SK-N-SH treated with all-trans-retinoic acid at 6 μM for 48 hours (cell line): ENCODE measurements at regions not wholly inside any gene's neighbourhood (a gene's known extent, or its start where the extent isn't known, plus 50 kb on each side); places are given as distances from the start of the nearest gene placed in this dataset.
A peak's percentile ranks its signal among the peaks of the same experiment; 100 is the strongest.

Experiments used
- ATAC-seq: fragments of 200-7000 bp; cut with Tn5 transposase; 3 replicates; pipeline ENCODE4 v1.9.1; 2020; ENCODE audit warnings: mild to moderate bottlenecking, moderate library complexity
- ARNTL ChIP-seq: fragments of 450-650 bp; formaldehyde crosslinking; IDR thresholded peaks from 2 replicates; pipeline ENCODE4 v1.5.0; 2020; ENCODE audit warnings: low read depth, mild to moderate bottlenecking, moderate library complexity, borderline replicate concordance
- BACH2 ChIP-seq: fragments of 250-450 bp; sonication (Bioruptor Pico); IDR thresholded peaks from 2 replicates; pipeline ENCODE4 v1.9.0; 2021; ENCODE audit warnings: mild to moderate bottlenecking, borderline replicate concordance
- CSDC2 ChIP-seq: fragments of 250-450 bp; sonication (Bioruptor Pico); IDR thresholded peaks from 2 replicates; pipeline ENCODE4 v1.5.0; 2020; ENCODE audit warnings: mild to moderate bottlenecking, moderate library complexity
- CSRNP3 ChIP-seq: fragments of 250-450 bp; sonication (Bioruptor Pico); IDR thresholded peaks from 2 replicates; pipeline ENCODE4 v1.5.1; 2021; ENCODE audit warnings: mild to moderate bottlenecking, moderate library complexity
- ESRRG ChIP-seq: fragments of 250-450 bp; sonication (Bioruptor Pico); IDR thresholded peaks from 2 replicates; pipeline ENCODE4 v1.6.1; 2021; ENCODE audit warnings: mild to moderate bottlenecking
- GLIS3 ChIP-seq: fragments of 250-450 bp; sonication (Bioruptor Pico); IDR thresholded peaks from 2 replicates; pipeline ENCODE4 v1.5.0; 2020; ENCODE audit warnings: mild to moderate bottlenecking, moderate library complexity
- ISL1 ChIP-seq: fragments of 250-450 bp; sonication (Bioruptor Pico); IDR thresholded peaks from 2 replicates; pipeline ENCODE4 v2.1.2; 2022; ENCODE audit warnings: mild to moderate bottlenecking, moderate library complexity
- OSR1 ChIP-seq: fragments of 250-450 bp; sonication (Bioruptor Pico); IDR thresholded peaks from 2 replicates; pipeline ENCODE4 v1.8.0; 2022; ENCODE audit warnings: moderate library complexity, mild to moderate bottlenecking, inconsistent platforms
- PATZ1 ChIP-seq: fragments of 250-450 bp; sonication (Bioruptor Pico); IDR thresholded peaks from 2 replicates; pipeline ENCODE4 v1.8.0; 2020; ENCODE audit warnings: mild to moderate bottlenecking, moderate library complexity, borderline replicate concordance
- POU6F1 ChIP-seq: fragments of 250-450 bp; sonication (Bioruptor Pico); IDR thresholded peaks from 2 replicates; pipeline ENCODE4 v1.8.0; 2021; ENCODE audit warnings: low read depth, mild to moderate bottlenecking, moderate library complexity, borderline replicate concordance
- PPARA ChIP-seq: fragments of 250-450 bp; sonication (Bioruptor Pico); IDR thresholded peaks from 2 replicates; pipeline ENCODE4 v1.5.0; 2020; ENCODE audit warnings: mild to moderate bottlenecking, borderline replicate concordance
- RARB ChIP-seq: fragments of 250-450 bp; sonication (Bioruptor Pico); IDR thresholded peaks from 2 replicates; pipeline ENCODE4 v1.8.0; 2021; ENCODE audit warnings: mild to moderate bottlenecking, moderate library complexity
- SNAI2 ChIP-seq: fragments of 250-450 bp; sonication (Bioruptor Pico); IDR thresholded peaks from 2 replicates; pipeline ENCODE4 v1.5.0; 2020; ENCODE audit warnings: mild to moderate bottlenecking, moderate library complexity
- TOX ChIP-seq: fragments of 250-450 bp; sonication (Bioruptor Pico); IDR thresholded peaks from 2 replicates; pipeline ENCODE4 v1.8.0; 2021; ENCODE audit warnings: mild to moderate bottlenecking, moderate library complexity, borderline replicate concordance
- TSHZ2 ChIP-seq: fragments of 250-450 bp; sonication (Bioruptor Pico); IDR thresholded peaks from 2 replicates; pipeline ENCODE4 v1.5.0; 2020; ENCODE audit warnings: mild to moderate bottlenecking, moderate library complexity
- ZC3H10 ChIP-seq: fragments of 250-450 bp; sonication (Bioruptor Pico); IDR thresholded peaks from 2 replicates; pipeline ENCODE4 v1.5.1; 2021; ENCODE audit warnings: mild to moderate bottlenecking, moderate library complexity
- ZFP3 ChIP-seq: fragments of 250-450 bp; sonication (Bioruptor Pico); IDR thresholded peaks from 2 replicates; pipeline ENCODE4 v1.5.0; 2020; ENCODE audit warnings: mild to moderate bottlenecking, moderate library complexity
- ZFP30 ChIP-seq: fragments of 450-650 bp; formaldehyde crosslinking; IDR thresholded peaks from 2 replicates; pipeline ENCODE4 v1.5.0; 2022; ENCODE audit warnings: mild to moderate bottlenecking, moderate library complexity
- ZNF565 ChIP-seq: fragments of 450-650 bp; formaldehyde crosslinking; conservative IDR thresholded peaks from 2 replicates; pipeline ENCODE4 v1.5.0; 2020; ENCODE audit warnings: low read depth, mild to moderate bottlenecking, moderate library complexity
- ZNF8 ChIP-seq: fragments of 450-650 bp; formaldehyde crosslinking; IDR thresholded peaks from 2 replicates; pipeline ENCODE4 v1.5.0; 2020; ENCODE audit warnings: mild to moderate bottlenecking, moderate library complexity

GRCh38 chr6:12348530-12349511 lies 58.7 kb downstream of the EDN1 start:
- TF ChIP-seq POU6F1 (CRISPR knock-in tag) (no peak), ISL1 (CRISPR knock-in tag) (peak; percentile 37)
- peak; percentile 100 for ATAC-seq

- TF ChIP-seq PATZ1 (no peak), ZFP3 (CRISPR knock-in tag) (no peak), OSR1 (CRISPR knock-in tag) (no peak), GLIS3 (CRISPR knock-in tag) (no peak), RARB (CRISPR knock-in tag) (no peak), SNAI2 (CRISPR knock-in tag) (no peak), ZFP30 (no peak), CSDC2 (CRISPR knock-in tag) (no peak), PPARA (CRISPR knock-in tag) (no peak), TSHZ2 (CRISPR knock-in tag) (no peak), ESRRG (no peak), CSRNP3 (CRISPR knock-in tag) (no peak), ISL1 (CRISPR knock-in tag) (no peak), ARNTL (CRISPR knock-in tag) (no peak), TOX (CRISPR knock-in tag) (no peak), ZNF8 (CRISPR knock-in tag) (no peak), ZNF565 (CRISPR knock-in tag) (no peak), BACH2 (CRISPR knock-in tag) (no peak)
- no peak for ATAC-seq
Observed at GRCh38 chr6:12350644-12351170, 60.5 kb downstream of the EDN1 start.

GRCh38 chr6:12351672-12352071 lies 61.5 kb downstream of the EDN1 start:
- TF ChIP-seq ZFP30 (no peak), ZC3H10 (no peak), TSHZ2 (CRISPR knock-in tag) (no peak), SNAI2 (CRISPR knock-in tag) (no peak), TOX (CRISPR knock-in tag) (no peak), POU6F1 (CRISPR knock-in tag) (no peak)
- no peak for ATAC-seq
